ENCODE measurements at regions not wholly inside any gene's neighbourhood (a gene's known extent, or its start where the extent isn't known, plus 50 kb on each side); places are given as distances from the start of the nearest gene placed in this dataset.

DNA sequence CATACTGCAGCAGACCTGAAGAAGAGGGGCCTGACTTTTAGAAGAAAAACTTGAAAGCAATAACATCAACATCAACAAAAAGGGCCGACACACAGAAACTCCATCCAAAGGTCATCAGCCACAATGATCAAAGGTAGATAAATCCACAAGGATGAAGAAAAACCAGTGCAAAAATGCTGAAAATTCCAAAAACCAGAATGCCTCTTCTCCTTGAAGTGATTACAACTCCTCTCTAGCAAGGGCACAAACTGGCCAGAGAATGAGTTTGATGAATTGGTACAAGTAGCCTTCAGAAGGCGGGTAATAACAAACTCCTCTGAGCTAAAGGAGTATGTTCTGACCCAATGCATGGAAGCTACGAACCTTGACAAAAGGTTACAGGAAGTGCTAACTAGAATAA, 186.2 kb upstream of the RAI14 start:
- FAIRE-seq (no peak), DNase-seq (ENCODE audit: insufficient read length, low spot score) (no peak)
- TF ChIP-seq CTCF (IDR thresholded peaks at IDR 0.05; ENCODE audit: insufficient read depth, missing control alignments), result no peak

DNA sequence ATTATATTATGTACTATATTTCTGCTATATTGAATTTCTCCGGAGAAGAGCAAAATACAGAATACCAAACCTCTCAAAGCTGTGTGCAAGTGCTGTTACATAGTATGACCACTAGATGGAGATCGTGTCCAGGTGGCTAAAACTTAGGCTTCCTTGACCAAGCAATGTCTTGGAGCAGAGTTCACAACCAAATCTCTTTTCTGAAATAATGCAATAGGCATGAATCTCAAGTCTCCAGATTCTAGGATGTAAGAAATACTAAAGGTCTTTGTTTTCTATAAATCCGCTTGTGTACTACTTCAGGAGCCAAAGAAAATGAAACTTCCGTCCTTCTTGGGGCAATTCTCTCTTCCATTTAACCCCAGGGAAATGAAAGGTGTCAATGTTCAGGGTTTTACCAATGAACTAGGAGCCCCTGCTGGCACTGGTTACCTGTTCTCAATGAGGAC, 181.5 kb upstream of the RAI14 start:
- TF ChIP-seq CTCF (IDR thresholded peaks at IDR 0.05; ENCODE audit: insufficient read depth, missing control alignments), result peak; percentile 89
- DNase-seq (ENCODE audit: insufficient read length, low spot score) (no peak), FAIRE-seq (peak; percentile 58)

- TF ChIP-seq CTCF (IDR thresholded peaks at IDR 0.05; ENCODE audit: insufficient read depth, missing control alignments), result no peak
- DNase-seq (ENCODE audit: insufficient read length, low spot score) (no peak), FAIRE-seq (no peak)
These were observed 180.7 kb upstream of the RAI14 start for GRCh38 chr5:34475249-34475966.

GRCh38 chr5:34476941-34477565, 179.1 kb upstream of the RAI14 start:
- FAIRE-seq (no peak), DNase-seq (ENCODE audit: insufficient read length, low spot score) (no peak)
- no peak for TF ChIP-seq CTCF (IDR thresholded peaks at IDR 0.05; ENCODE audit: insufficient read depth, missing control alignments)

DNA sequence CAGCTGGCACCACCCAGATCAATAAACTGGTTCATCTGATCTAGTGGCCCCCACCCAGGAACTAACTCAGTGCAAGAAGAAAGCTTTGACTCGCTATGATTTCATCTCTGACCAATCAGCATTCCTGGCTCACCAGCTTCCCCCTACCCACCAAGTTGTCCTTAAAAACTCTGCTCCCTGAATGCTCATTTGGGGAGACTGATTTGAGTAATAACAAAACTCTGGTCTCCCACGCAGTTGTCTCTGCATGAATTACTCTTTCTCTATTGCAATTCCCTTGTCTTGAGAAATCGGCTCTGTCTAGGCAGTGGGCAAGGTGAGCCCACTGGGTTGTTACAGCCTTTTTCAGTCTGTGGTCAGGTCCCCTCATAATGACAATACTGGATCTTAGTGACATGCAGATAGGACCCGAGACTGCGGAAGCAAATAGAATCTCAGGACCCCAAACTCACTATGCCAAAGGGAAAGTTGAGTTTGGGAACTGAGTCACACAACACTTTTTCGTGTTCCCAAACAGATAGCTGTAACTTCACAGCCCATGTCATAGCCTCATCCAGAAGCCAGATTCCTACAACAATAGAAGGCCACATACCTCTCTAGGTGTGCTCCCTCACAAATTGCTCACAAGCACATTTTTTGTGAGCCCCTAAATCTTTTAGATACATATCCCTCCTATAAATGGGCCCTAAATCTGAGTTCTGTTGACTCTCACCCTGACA, 175.2 kb upstream of the RAI14 start:
- no peak for FAIRE-seq
- DNase-seq (ENCODE audit: insufficient read length, low spot score), result no peak
- no peak for TF ChIP-seq CTCF (IDR thresholded peaks at IDR 0.05; ENCODE audit: insufficient read depth, missing control alignments)

- no peak for TF ChIP-seq CTCF (IDR thresholded peaks at IDR 0.05; ENCODE audit: insufficient read depth, missing control alignments)
- DNase-seq (ENCODE audit: insufficient read length, low spot score), result no peak
- FAIRE-seq, result no peak
These were observed 172.6 kb upstream of the RAI14 start for GRCh38 chr5:34483442-34484033.
